PC-3 (cell line): ENCODE measurements at regions not wholly inside any gene's neighbourhood (a gene's known extent, or its start where the extent isn't known, plus 50 kb on each side); places are given as distances from the start of the nearest gene placed in this dataset.

Experiments
- CTCF ChIP-seq: fragments of 300-600 bp; sonication (generic); conservative IDR thresholded peaks from 2 replicates; pipeline ENCODE4 v1.5.1; 2017; ENCODE audit warnings: antibody characterized with exemption, low read depth, mild to moderate bottlenecking, low read length
- EZH2 ChIP-seq: fragments of 300-600 bp; sonication (generic); IDR thresholded peaks from one replicate; pipeline ENCODE4 v1.6.1; 2017; ENCODE audit warnings: antibody characterized with exemption, mild to moderate bottlenecking, low read length; ENCODE audit not compliant: unreplicated experiment
- EZH2phosphoT487 ChIP-seq: fragments of 300-600 bp; sonication (generic); IDR thresholded peaks from 2 replicates; pipeline ENCODE4 v1.6.1; 2018; ENCODE audit warnings: mild to moderate bottlenecking, antibody characterized with exemption, low read length, borderline replicate concordance

DNA sequence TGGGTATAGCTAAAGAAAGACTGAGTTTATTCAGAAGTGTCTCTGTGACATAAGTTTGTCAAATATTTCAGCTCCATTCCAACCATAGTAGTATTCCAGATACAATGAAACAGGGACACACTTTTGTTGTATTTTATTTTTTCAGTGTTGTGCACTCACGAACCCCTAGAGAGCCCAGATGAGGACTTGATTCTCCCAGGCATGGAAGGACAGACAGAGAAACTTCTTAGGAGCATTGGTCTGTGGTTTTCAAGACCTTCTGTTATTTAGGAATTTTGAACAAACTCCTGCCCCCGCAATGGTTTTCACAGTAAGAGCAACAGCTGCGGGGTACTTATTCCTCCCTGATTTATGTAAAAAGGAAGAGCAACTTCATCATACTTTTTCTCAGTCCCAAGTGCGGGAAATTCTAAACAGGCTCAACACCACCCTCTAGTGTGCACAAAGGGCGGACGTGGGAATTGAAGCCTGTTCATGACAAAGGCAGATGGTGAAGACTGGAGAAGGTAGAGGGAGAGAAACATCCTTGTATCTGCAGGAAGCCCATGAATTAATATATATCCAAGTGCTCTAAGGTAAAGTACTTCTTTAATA lies 147.6 kb downstream of the PAH start:
- TF ChIP-seq CTCF (peak; percentile 79), EZH2 (no peak), EZH2phosphoT487 (no peak)
